DND-41 (cell line): ENCODE measurements at regions not wholly inside any gene's neighbourhood (a gene's known extent, or its start where the extent isn't known, plus 50 kb on each side); places are given as distances from the start of the nearest gene placed in this dataset.

Experiments used
- ATAC-seq: fragments of 200-7000 bp; cut with Tn5 transposase; 3 replicates; pipeline ENCODE4 v1.9.1; 2021; ENCODE audit warnings: low read depth; ENCODE audit not compliant: insufficient read depth
- DNase-seq: peaks from one replicate; pipeline ENCODE4 v3.0.0-alpha.2; 2020
- H2AFZ ChIP-seq: 2 replicates; pipeline ENCODE4 v1.6.0; 2012; ENCODE audit warnings: low read depth, low read length
- H3K27ac ChIP-seq: 2 replicates; pipeline ENCODE4 v1.5.1; 2012; ENCODE audit warnings: low read length, inconsistent platforms
- H3K27me3 ChIP-seq: fragments of 200-600 bp; sonication (generic); 2 replicates; pipeline ENCODE4 v1.6.0; 2012; ENCODE audit warnings: low read length, mild to moderate bottlenecking, inconsistent platforms; ENCODE audit not compliant: insufficient read depth, poor library complexity
- H3K36me3 ChIP-seq: 2 replicates; pipeline ENCODE4 v1.5.1; 2012; ENCODE audit warnings: low read length, inconsistent platforms; ENCODE audit not compliant: insufficient read depth
- H3K4me1 ChIP-seq: 2 replicates; pipeline ENCODE4 v1.5.1; 2012; ENCODE audit warnings: mild to moderate bottlenecking, low read length; ENCODE audit not compliant: insufficient read depth
- H3K4me2 ChIP-seq: 2 replicates; pipeline ENCODE4 v1.6.0; 2012; ENCODE audit warnings: mild to moderate bottlenecking, moderate library complexity, low read length, inconsistent platforms; ENCODE audit not compliant: insufficient read depth
- H3K4me3 ChIP-seq, 2 experiments: fragments of 200-600 bp in 1 of 2; shearing (Covaris generic) in 1 of 2; 2 replicates each; pipeline ENCODE4 v1.5.1; 2012 to 2016; ENCODE audit warnings: inconsistent platforms in 2 of 2, low read length in 2 of 2, mild to moderate bottlenecking in 2 of 2, low read depth in 1 of 2, moderate library complexity in 1 of 2
- H3K79me2 ChIP-seq: 2 replicates; pipeline ENCODE4 v1.6.0; 2012; ENCODE audit warnings: low read length, inconsistent platforms; ENCODE audit not compliant: insufficient read depth
- H3K9ac ChIP-seq: 2 replicates; pipeline ENCODE4 v1.6.0; 2012; ENCODE audit warnings: low read depth, mild to moderate bottlenecking, inconsistent platforms, low read length, moderate library complexity
- H3K9me3 ChIP-seq: 2 replicates; pipeline ENCODE4 v1.5.1; 2012; ENCODE audit warnings: low read length, moderate library complexity, mild to moderate bottlenecking, inconsistent platforms; ENCODE audit not compliant: insufficient read depth, severe bottlenecking
- H4K20me1 ChIP-seq: 2 replicates; pipeline ENCODE4 v1.6.0; 2012; ENCODE audit warnings: low read length; ENCODE audit not compliant: insufficient read depth
- EZH2 ChIP-seq: IDR thresholded peaks from 3 replicates; pipeline ENCODE4 v1.6.1; 2012; ENCODE audit warnings: borderline replicate concordance, low read depth, mild to moderate bottlenecking, moderate library complexity, low read length, inconsistent platforms; ENCODE audit not compliant: severe bottlenecking
- TF ChIP-seq, protein P1 (sequence below): IDR thresholded peaks from 2 replicates; pipeline ENCODE4 v1.5.1; 2012; ENCODE audit warnings: borderline replicate concordance, low read length, moderate library complexity, mild to moderate bottlenecking; ENCODE audit not compliant: poor library complexity, severe bottlenecking; ENCODE audit errors: extremely low read depth

- Histone ChIP-seq H3K79me2 (no peaks in the 10 kb centered on the region), H3K4me3 (no peak overlapping the region), H2AFZ (no peak overlapping the region), H3K36me3 (no peaks in the 10 kb centered on the region), H3K27me3 (no peaks in the 10 kb centered on the region), H3K4me2 (no peak overlapping the region), H3K9ac (no peak overlapping the region), H3K27ac (no peak overlapping the region), H3K4me1 (no peaks in the 10 kb centered on the region), H3K9me3 (peaks cover 11% of the 10 kb centered on the region), H4K20me1 (no peaks in the 10 kb centered on the region)
- ATAC-seq (no peak), DNase-seq (no peak)
- no peak for TF ChIP-seq EZH2
- TF ChIP-seq, protein P1, sequence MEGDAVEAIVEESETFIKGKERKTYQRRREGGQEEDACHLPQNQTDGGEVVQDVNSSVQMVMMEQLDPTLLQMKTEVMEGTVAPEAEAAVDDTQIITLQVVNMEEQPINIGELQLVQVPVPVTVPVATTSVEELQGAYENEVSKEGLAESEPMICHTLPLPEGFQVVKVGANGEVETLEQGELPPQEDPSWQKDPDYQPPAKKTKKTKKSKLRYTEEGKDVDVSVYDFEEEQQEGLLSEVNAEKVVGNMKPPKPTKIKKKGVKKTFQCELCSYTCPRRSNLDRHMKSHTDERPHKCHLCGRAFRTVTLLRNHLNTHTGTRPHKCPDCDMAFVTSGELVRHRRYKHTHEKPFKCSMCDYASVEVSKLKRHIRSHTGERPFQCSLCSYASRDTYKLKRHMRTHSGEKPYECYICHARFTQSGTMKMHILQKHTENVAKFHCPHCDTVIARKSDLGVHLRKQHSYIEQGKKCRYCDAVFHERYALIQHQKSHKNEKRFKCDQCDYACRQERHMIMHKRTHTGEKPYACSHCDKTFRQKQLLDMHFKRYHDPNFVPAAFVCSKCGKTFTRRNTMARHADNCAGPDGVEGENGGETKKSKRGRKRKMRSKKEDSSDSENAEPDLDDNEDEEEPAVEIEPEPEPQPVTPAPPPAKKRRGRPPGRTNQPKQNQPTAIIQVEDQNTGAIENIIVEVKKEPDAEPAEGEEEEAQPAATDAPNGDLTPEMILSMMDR = no peak
Observed at GRCh38 chr20:58054082-58054779, 174.2 kb downstream of the ANKRD60 start.

- no peak overlapping the region for H3K4me3 ChIP-seq
- no peak for ATAC-seq
- TF ChIP-seq, protein P1 = no peak
- TF ChIP-seq EZH2 = no peak
- H3K4me1 ChIP-seq = no peaks in the 10 kb centered on the region
- H3K79me2 ChIP-seq = no peaks in the 10 kb centered on the region
- H2AFZ ChIP-seq = no peak overlapping the region
- H3K27me3 ChIP-seq = no peaks in the 10 kb centered on the region
- peaks cover 11% of the 10 kb centered on the region for H3K9me3 ChIP-seq
- H3K4me2 ChIP-seq = no peak overlapping the region
- no peak overlapping the region for H3K9ac ChIP-seq
- H3K36me3 ChIP-seq = no peaks in the 10 kb centered on the region
- H3K27ac ChIP-seq = no peak overlapping the region
- no peak for DNase-seq
- no peaks in the 10 kb centered on the region for H4K20me1 ChIP-seq
Observed at GRCh38 chr20:58053391-58054055, 174.9 kb downstream of the ANKRD60 start.

DNA sequence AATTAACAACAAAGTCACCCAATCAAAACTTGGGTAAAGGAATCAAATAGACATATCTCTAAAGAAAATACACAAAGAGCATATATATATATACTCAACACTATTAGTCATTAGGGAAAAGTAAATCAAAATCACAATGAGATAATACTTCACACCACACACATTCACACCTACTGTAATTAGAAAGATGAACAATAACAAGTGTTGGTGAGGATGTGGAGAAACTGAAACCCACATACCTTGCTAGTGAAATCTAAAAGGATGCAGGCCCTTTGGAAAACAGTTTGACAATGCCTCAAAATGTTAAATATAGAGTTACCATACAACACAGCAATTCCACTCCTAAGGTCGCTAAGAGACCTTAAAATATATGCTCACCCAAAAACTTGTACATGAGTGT is 177.1 kb downstream of the ANKRD60 start:
- TF ChIP-seq, protein P1 = no peak
- TF ChIP-seq EZH2 = no peak
- Histone ChIP-seq H3K9me3 (peaks cover 11% of the 10 kb centered on the region), H3K4me3 (no peak overlapping the region), H3K27ac (no peak overlapping the region), H4K20me1 (0 out of 2 replicates have a peak, but pooled peaks cover under 1% of the 10 kb centered on the region), H2AFZ (no peak overlapping the region), H3K36me3 (no peaks in the 10 kb centered on the region), H3K79me2 (no peaks in the 10 kb centered on the region), H3K27me3 (no peaks in the 10 kb centered on the region), H3K4me1 (no peaks in the 10 kb centered on the region), H3K9ac (no peak overlapping the region), H3K4me2 (no peak overlapping the region)
- DNase-seq (no peak), ATAC-seq (no peak)
